ENCODE measurements at regions not wholly inside any gene's neighbourhood (a gene's known extent, or its start where the extent isn't known, plus 50 kb on each side); places are given as distances from the start of the nearest gene placed in this dataset.

- no peak overlapping the region for H3K4me2 ChIP-seq (ENCODE audit: low read length)
- H3K9me3 ChIP-seq (ENCODE audit: low read length): no peaks in the 10 kb centered on the region
- H3K36me3 ChIP-seq (ENCODE audit: insufficient read depth, low read length): no peaks in the 10 kb centered on the region
- no peaks in the 10 kb centered on the region for H3K4me1 ChIP-seq (ENCODE audit: insufficient read depth, low read length, severe bottlenecking)
- H3K27me3 ChIP-seq (ENCODE audit: insufficient read depth, low read length): no peaks in the 10 kb centered on the region
- H3K79me2 ChIP-seq (ENCODE audit: insufficient read depth, low read length): no peaks in the 10 kb centered on the region
- H3K27ac ChIP-seq (ENCODE audit: low read depth, low read length, poor library complexity, severe bottlenecking): no peak overlapping the region
- no peak overlapping the region for H3K4me3 ChIP-seq (ENCODE audit: low read depth, low read length, poor library complexity, severe bottlenecking)
- no peak overlapping the region for H2AFZ ChIP-seq (ENCODE audit: low read length)
- no peaks in the 10 kb centered on the region for H3K9me2 ChIP-seq (ENCODE audit: low read depth, low read length)
- H4K20me1 ChIP-seq (ENCODE audit: insufficient read depth, low read length): no peaks in the 10 kb centered on the region
- no peaks in the 10 kb centered on the region for H3F3A ChIP-seq (ENCODE audit: insufficient read depth, low read length)
- H3K9ac ChIP-seq (ENCODE audit: low read length): no peak overlapping the region
- no peak for TF ChIP-seq EZH2 (IDR thresholded peaks at IDR 0.05; ENCODE audit: borderline replicate concordance, low read length)
- TF ChIP-seq, protein P1, sequence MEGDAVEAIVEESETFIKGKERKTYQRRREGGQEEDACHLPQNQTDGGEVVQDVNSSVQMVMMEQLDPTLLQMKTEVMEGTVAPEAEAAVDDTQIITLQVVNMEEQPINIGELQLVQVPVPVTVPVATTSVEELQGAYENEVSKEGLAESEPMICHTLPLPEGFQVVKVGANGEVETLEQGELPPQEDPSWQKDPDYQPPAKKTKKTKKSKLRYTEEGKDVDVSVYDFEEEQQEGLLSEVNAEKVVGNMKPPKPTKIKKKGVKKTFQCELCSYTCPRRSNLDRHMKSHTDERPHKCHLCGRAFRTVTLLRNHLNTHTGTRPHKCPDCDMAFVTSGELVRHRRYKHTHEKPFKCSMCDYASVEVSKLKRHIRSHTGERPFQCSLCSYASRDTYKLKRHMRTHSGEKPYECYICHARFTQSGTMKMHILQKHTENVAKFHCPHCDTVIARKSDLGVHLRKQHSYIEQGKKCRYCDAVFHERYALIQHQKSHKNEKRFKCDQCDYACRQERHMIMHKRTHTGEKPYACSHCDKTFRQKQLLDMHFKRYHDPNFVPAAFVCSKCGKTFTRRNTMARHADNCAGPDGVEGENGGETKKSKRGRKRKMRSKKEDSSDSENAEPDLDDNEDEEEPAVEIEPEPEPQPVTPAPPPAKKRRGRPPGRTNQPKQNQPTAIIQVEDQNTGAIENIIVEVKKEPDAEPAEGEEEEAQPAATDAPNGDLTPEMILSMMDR (IDR thresholded peaks at IDR 0.05; ENCODE audit: low read length): no peak
These were observed 187.3 kb downstream of the DIRAS2 start for GRCh38 chr9:90455316-90455715.

GRCh38 chr9:90457386-90458190, 185.0 kb downstream of the DIRAS2 start:
- no peaks in the 10 kb centered on the region for H3K36me3 ChIP-seq (ENCODE audit: insufficient read depth, low read length)
- H3F3A ChIP-seq (ENCODE audit: insufficient read depth, low read length): no peaks in the 10 kb centered on the region
- no peak overlapping the region for H3K27ac ChIP-seq (ENCODE audit: low read depth, low read length, poor library complexity, severe bottlenecking)
- no peak overlapping the region for H2AFZ ChIP-seq (ENCODE audit: low read length)
- H3K9me2 ChIP-seq (ENCODE audit: low read depth, low read length): no peaks in the 10 kb centered on the region
- H3K9ac ChIP-seq (ENCODE audit: low read length): no peak overlapping the region
- no peaks in the 10 kb centered on the region for H3K79me2 ChIP-seq (ENCODE audit: insufficient read depth, low read length)
- H3K27me3 ChIP-seq (ENCODE audit: insufficient read depth, low read length): no peaks in the 10 kb centered on the region
- H3K4me1 ChIP-seq (ENCODE audit: insufficient read depth, low read length, severe bottlenecking): no peaks in the 10 kb centered on the region
- H3K4me3 ChIP-seq (ENCODE audit: low read depth, low read length, poor library complexity, severe bottlenecking): no peak overlapping the region
- TF ChIP-seq, protein P1 (IDR thresholded peaks at IDR 0.05; ENCODE audit: low read length): no peak
- TF ChIP-seq EZH2 (IDR thresholded peaks at IDR 0.05; ENCODE audit: borderline replicate concordance, low read length): no peak
- H4K20me1 ChIP-seq (ENCODE audit: insufficient read depth, low read length): no peaks in the 10 kb centered on the region
- no peak overlapping the region for H3K4me2 ChIP-seq (ENCODE audit: low read length)
- H3K9me3 ChIP-seq (ENCODE audit: low read length): no peaks in the 10 kb centered on the region

GRCh38 chr9:90458485-90458884, 184.1 kb downstream of the DIRAS2 start:
- no peak for TF ChIP-seq EZH2 (IDR thresholded peaks at IDR 0.05; ENCODE audit: borderline replicate concordance, low read length)
- TF ChIP-seq, protein P1 (IDR thresholded peaks at IDR 0.05; ENCODE audit: low read length): no peak
- Histone ChIP-seq H3K4me2 (ENCODE audit: low read length) (no peak overlapping the region), H3K4me3 (ENCODE audit: low read depth, low read length, poor library complexity, severe bottlenecking) (no peak overlapping the region), H3K79me2 (ENCODE audit: insufficient read depth, low read length) (no peaks in the 10 kb centered on the region), H4K20me1 (ENCODE audit: insufficient read depth, low read length) (no peaks in the 10 kb centered on the region), H3K9me3 (ENCODE audit: low read length) (no peaks in the 10 kb centered on the region), H3K27me3 (ENCODE audit: insufficient read depth, low read length) (no peaks in the 10 kb centered on the region), H3K36me3 (ENCODE audit: insufficient read depth, low read length) (no peaks in the 10 kb centered on the region), H3K9ac (ENCODE audit: low read length) (no peak overlapping the region), H3K27ac (ENCODE audit: low read depth, low read length, poor library complexity, severe bottlenecking) (no peak overlapping the region), H3F3A (ENCODE audit: insufficient read depth, low read length) (no peaks in the 10 kb centered on the region), H2AFZ (ENCODE audit: low read length) (no peak overlapping the region), H3K9me2 (ENCODE audit: low read depth, low read length) (no peaks in the 10 kb centered on the region), H3K4me1 (ENCODE audit: insufficient read depth, low read length, severe bottlenecking) (no peaks in the 10 kb centered on the region)

All from OCI-LY1 (cell line).